Skeletal muscle satellite cell (primary cell): ENCODE measurements at regions not wholly inside any gene's neighbourhood (a gene's known extent, or its start where the extent isn't known, plus 50 kb on each side); places are given as distances from the start of the nearest gene placed in this dataset.
A peak's percentile ranks its signal among the peaks of the same experiment; 100 is the strongest.

Source experiments
- H3K27me3 ChIP-seq: 2 replicates; pipeline ENCODE4 v1.7.0; 2013; ENCODE audit warnings: low read length; ENCODE audit not compliant: control insufficient read depth, insufficient read depth
- H3K36me3 ChIP-seq: 2 replicates; pipeline ENCODE4 v1.7.0; 2013; ENCODE audit warnings: mild to moderate bottlenecking, control low read depth, low read length; ENCODE audit not compliant: insufficient read depth
- H3K4me1 ChIP-seq: 2 replicates; pipeline ENCODE4 v1.7.0; 2013; ENCODE audit warnings: low read length; ENCODE audit not compliant: control insufficient read depth, insufficient read depth
- H3K4me2 ChIP-seq: 2 replicates; pipeline ENCODE4 v1.7.0; 2013; ENCODE audit warnings: mild to moderate bottlenecking, low read length
- H3K4me3 ChIP-seq: 2 replicates; pipeline ENCODE4 v1.7.0; 2013; ENCODE audit warnings: low read length
- H3K9ac ChIP-seq: 2 replicates; pipeline ENCODE4 v1.7.0; 2013; ENCODE audit warnings: mild to moderate bottlenecking, low read depth, low read length, moderate library complexity
- H3K9me3 ChIP-seq: replicated peaks from 2 replicates; pipeline ENCODE4 v1.7.0; 2013; ENCODE audit warnings: mild to moderate bottlenecking, control low read depth, low read length

GRCh38 chr18:39648616-39649015 lies 2083.0 kb upstream of the CELF4 start:
- Histone ChIP-seq H3K27me3 (no peaks in the 10 kb centered on the region), H3K4me3 (no peak overlapping the region), H3K9ac (no peak overlapping the region), H3K4me1 (peaks cover 11% of the 10 kb centered on the region), H3K4me2 (no peak overlapping the region), H3K36me3 (no peaks in the 10 kb centered on the region), H3K9me3 (no peaks in the 10 kb centered on the region)

- H3K4me1 ChIP-seq, result peaks cover 11% of the 10 kb centered on the region
- H3K4me2 ChIP-seq, result no peak overlapping the region
- no peaks in the 10 kb centered on the region for H3K27me3 ChIP-seq
- no peaks in the 10 kb centered on the region for H3K36me3 ChIP-seq
- no peaks in the 10 kb centered on the region for H3K9me3 ChIP-seq
- no peak overlapping the region for H3K4me3 ChIP-seq
- no peak overlapping the region for H3K9ac ChIP-seq
These were observed 2082.3 kb upstream of the CELF4 start for GRCh38 chr18:39647627-39648534.

GRCh38 chr18:39638224-39638623 lies 2072.6 kb upstream of the CELF4 start:
- no peak overlapping the region for H3K9ac ChIP-seq

GRCh38 chr18:39636931-39637330 lies 2071.3 kb upstream of the CELF4 start:
- Histone ChIP-seq H3K4me3 (no peak overlapping the region), H3K4me2 (no peak overlapping the region)

More at GRCh38 chr18:39638224-39638623, 2072.6 kb upstream of the CELF4 start:
- Histone ChIP-seq H3K4me2 (no peak overlapping the region), H3K4me3 (no peak overlapping the region), H3K9me3 (no peaks in the 10 kb centered on the region), H3K36me3 (no peaks in the 10 kb centered on the region), H3K4me1 (no peaks in the 10 kb centered on the region), H3K27me3 (no peaks in the 10 kb centered on the region)

GRCh38 chr18:39635966-39636365 lies 2070.4 kb upstream of the CELF4 start:
- H3K4me2 ChIP-seq, result no peak overlapping the region
- H3K4me3 ChIP-seq, result no peak overlapping the region
- H3K36me3 ChIP-seq, result no peaks in the 10 kb centered on the region
- H3K9ac ChIP-seq, result no peak overlapping the region
- H3K4me1 ChIP-seq, result no peaks in the 10 kb centered on the region
- H3K9me3 ChIP-seq, result no peaks in the 10 kb centered on the region
- H3K27me3 ChIP-seq, result no peaks in the 10 kb centered on the region

More at GRCh38 chr18:39636931-39637330, 2071.3 kb upstream of the CELF4 start:
- Histone ChIP-seq H3K4me1 (no peaks in the 10 kb centered on the region), H3K9me3 (no peaks in the 10 kb centered on the region), H3K9ac (no peak overlapping the region), H3K36me3 (no peaks in the 10 kb centered on the region), H3K27me3 (no peaks in the 10 kb centered on the region)

GRCh38 chr18:39635192-39635591 lies 2069.6 kb upstream of the CELF4 start:
- Histone ChIP-seq H3K9ac (no peak overlapping the region), H3K9me3 (no peaks in the 10 kb centered on the region)

GRCh38 chr18:39627936-39628335 lies 2062.3 kb upstream of the CELF4 start:
- Histone ChIP-seq H3K4me2 (no peak overlapping the region), H3K9ac (no peak overlapping the region), H3K4me3 (no peak overlapping the region), H3K36me3 (no peaks in the 10 kb centered on the region), H3K9me3 (no peaks in the 10 kb centered on the region), H3K4me1 (peaks cover 17% of the 10 kb centered on the region), H3K27me3 (no peaks in the 10 kb centered on the region)

More at GRCh38 chr18:39635192-39635591, 2069.6 kb upstream of the CELF4 start:
- H3K4me3 ChIP-seq, result no peak overlapping the region
- H3K4me1 ChIP-seq, result no peaks in the 10 kb centered on the region
- H3K36me3 ChIP-seq, result no peaks in the 10 kb centered on the region
- no peaks in the 10 kb centered on the region for H3K27me3 ChIP-seq
- no peak overlapping the region for H3K4me2 ChIP-seq

- Histone ChIP-seq H3K36me3 (no peaks in the 10 kb centered on the region), H3K4me3 (no peak overlapping the region), H3K4me2 (peak overlapping the region; percentile 65), H3K9ac (no peak overlapping the region), H3K4me1 (peaks cover 24% of the 10 kb centered on the region), H3K9me3 (no peaks in the 10 kb centered on the region), H3K27me3 (no peaks in the 10 kb centered on the region)
These were observed 2059.4 kb upstream of the CELF4 start for GRCh38 chr18:39624961-39625360.

- Histone ChIP-seq H3K9me3 (no peaks in the 10 kb centered on the region), H3K4me3 (no peak overlapping the region)
These were observed 2056.8 kb upstream of the CELF4 start for GRCh38 chr18:39622431-39622830.

GRCh38 chr18:39620551-39621168 lies 2055.1 kb upstream of the CELF4 start:
- no peak overlapping the region for H3K4me2 ChIP-seq
- H3K36me3 ChIP-seq, result no peaks in the 10 kb centered on the region
- H3K9me3 ChIP-seq, result no peaks in the 10 kb centered on the region
- no peak overlapping the region for H3K9ac ChIP-seq
- no peaks in the 10 kb centered on the region for H3K27me3 ChIP-seq
- H3K4me3 ChIP-seq, result no peak overlapping the region
- H3K4me1 ChIP-seq, result peaks cover 23% of the 10 kb centered on the region

More at GRCh38 chr18:39622431-39622830, 2056.8 kb upstream of the CELF4 start:
- Histone ChIP-seq H3K27me3 (no peaks in the 10 kb centered on the region), H3K36me3 (no peaks in the 10 kb centered on the region), H3K9ac (no peak overlapping the region), H3K4me2 (no peak overlapping the region), H3K4me1 (peaks cover 24% of the 10 kb centered on the region)

GRCh38 chr18:39618265-39619003 lies 2052.8 kb upstream of the CELF4 start:
- no peak overlapping the region for H3K4me3 ChIP-seq

More at GRCh38 chr18:39618265-39619003, 2052.8 kb upstream of the CELF4 start:
- Histone ChIP-seq H3K9ac (no peak overlapping the region), H3K9me3 (no peaks in the 10 kb centered on the region), H3K27me3 (no peaks in the 10 kb centered on the region), H3K4me1 (peaks cover 10% of the 10 kb centered on the region), H3K4me2 (no peak overlapping the region), H3K36me3 (no peaks in the 10 kb centered on the region)
